Left ventricle myocardium inferior (tissue), 1 donor: ENCODE measurements at regions not wholly inside any gene's neighbourhood (a gene's known extent, or its start where the extent isn't known, plus 50 kb on each side); places are given as distances from the start of the nearest gene placed in this dataset.

Experiments used
- DNase-seq: peaks from one replicate; pipeline ENCODE4 v3.0.0-alpha.2; 2020
- H3K27ac ChIP-seq: fragments of 200-600 bp; replicated peaks from 2 replicates; pipeline ENCODE4 v1.8.0; 2021
- H3K27me3 ChIP-seq: fragments of 200-600 bp; 2 replicates; pipeline ENCODE4 v1.8.0; 2021; ENCODE audit warnings: low read depth
- H3K36me3 ChIP-seq: fragments of 200-600 bp; 2 replicates; pipeline ENCODE4 v1.8.0; 2021
- H3K4me1 ChIP-seq: fragments of 200-600 bp; 2 replicates; pipeline ENCODE4 v1.8.0; 2021
- H3K4me3 ChIP-seq: fragments of 200-600 bp; 2 replicates; pipeline ENCODE4 v1.8.0; 2021; ENCODE audit warnings: mild to moderate bottlenecking, moderate library complexity
- H3K9me3 ChIP-seq: fragments of 200-600 bp; replicated peaks from 2 replicates; pipeline ENCODE4 v1.8.0; 2021
- CTCF ChIP-seq: fragments of 200-600 bp; IDR thresholded peaks from 2 replicates; pipeline ENCODE4 v1.8.0; 2021; ENCODE audit warnings: antibody characterized with exemption, mild to moderate bottlenecking, borderline replicate concordance
- intact Hi-C: fragments of 100-400 bp; cut with micrococcal nuclease; formaldehyde crosslinking; loops from one replicate; pipeline ENCODE4 v1.11.0; 2022
- donor health status: DM: no; HTN: yes; CAD: no; lungs with severe emphysema.

- H3K9me3 ChIP-seq = no peaks in the 10 kb centered on the region
- TF ChIP-seq CTCF = no peak
- intact Hi-C loops = no loop called here
- no peak overlapping the region for H3K27ac ChIP-seq
- DNase-seq = no peak
- H3K4me3 ChIP-seq = no peak overlapping the region
- H3K27me3 ChIP-seq = peaks cover 60% of the 10 kb centered on the region
- H3K36me3 ChIP-seq = no peaks in the 10 kb centered on the region
- H3K4me1 ChIP-seq = no peaks in the 10 kb centered on the region
Observed at GRCh38 chr2:104904889-104905288, 51.0 kb downstream of the POU3F3 start.

- peaks cover 44% of the 10 kb centered on the region for H3K27me3 ChIP-seq
- H3K4me1 ChIP-seq = no peaks in the 10 kb centered on the region
- TF ChIP-seq CTCF = no peak
- intact Hi-C loops = no loop called here
- no peak for DNase-seq
- no peaks in the 10 kb centered on the region for H3K36me3 ChIP-seq
- no peaks in the 10 kb centered on the region for H3K9me3 ChIP-seq
- no peak overlapping the region for H3K27ac ChIP-seq
- no peak overlapping the region for H3K4me3 ChIP-seq
Observed at GRCh38 chr2:104909317-104909716, 55.4 kb downstream of the POU3F3 start.

GRCh38 chr2:104914509-104914908 is 60.6 kb downstream of the POU3F3 start:
- DNase-seq = no peak
- Histone ChIP-seq H3K4me3 (no peak overlapping the region), H3K27me3 (peaks cover 36% of the 10 kb centered on the region), H3K4me1 (no peaks in the 10 kb centered on the region), H3K27ac (no peak overlapping the region), H3K9me3 (no peaks in the 10 kb centered on the region), H3K36me3 (no peaks in the 10 kb centered on the region)
- intact Hi-C loops = no loop called here
- TF ChIP-seq CTCF = no peak

- TF ChIP-seq CTCF = no peak
- H3K4me3 ChIP-seq = no peak overlapping the region
- H3K36me3 ChIP-seq = no peaks in the 10 kb centered on the region
- intact Hi-C loops = no loop called here
- no peak for DNase-seq
- no peaks in the 10 kb centered on the region for H3K9me3 ChIP-seq
- H3K4me1 ChIP-seq = no peaks in the 10 kb centered on the region
- no peak overlapping the region for H3K27ac ChIP-seq
- H3K27me3 ChIP-seq = peaks cover 34% of the 10 kb centered on the region
Observed at GRCh38 chr2:104915107-104915793, 61.3 kb downstream of the POU3F3 start.

GRCh38 chr2:104919127-104919526 is 65.2 kb downstream of the POU3F3 start:
- no peak for DNase-seq
- no peak for TF ChIP-seq CTCF
- intact Hi-C loops = no loop called here
- Histone ChIP-seq H3K27ac (no peak overlapping the region), H3K27me3 (peaks cover 21% of the 10 kb centered on the region), H3K4me3 (no peak overlapping the region), H3K9me3 (peaks cover 19% of the 10 kb centered on the region), H3K36me3 (no peaks in the 10 kb centered on the region), H3K4me1 (no peaks in the 10 kb centered on the region)

- DNase-seq = no peak
- Histone ChIP-seq H3K4me3 (no peak overlapping the region), H3K27ac (no peak overlapping the region), H3K4me1 (no peaks in the 10 kb centered on the region), H3K27me3 (peaks cover 21% of the 10 kb centered on the region), H3K36me3 (no peaks in the 10 kb centered on the region), H3K9me3 (peaks cover 19% of the 10 kb centered on the region)
- TF ChIP-seq CTCF = no peak
- intact Hi-C loops = no loop called here
Observed at GRCh38 chr2:104923665-104924064, 69.8 kb downstream of the POU3F3 start.
